SK-N-SH (cell line): ENCODE measurements at regions not wholly inside any gene's neighbourhood (a gene's known extent, or its start where the extent isn't known, plus 50 kb on each side); places are given as distances from the start of the nearest gene placed in this dataset.

ENCODE experiments used
- CTCF ChIA-PET: fragments of 300-600, 350-600 bp; formaldehyde crosslinking; extraction: SDS; loops from one replicate; lab custom pipeline; 2021; lab: Yijun Ruan, JAX
- POLR2A ChIA-PET: fragments of 350-600 bp; sonication (Branson Sonifier 250); formaldehyde crosslinking; extraction: SDS; loops from one replicate; lab custom pipeline; 2020; ENCODE audit warnings: antibody characterized with exemption, inconsistent platforms; lab: Yijun Ruan, JAX
- DNase-seq: peaks from one replicate; pipeline ENCODE4 v3.0.0; 2012
- H2AFZ ChIP-seq: fragments of 200-600 bp; sonication (generic); 2 replicates; pipeline ENCODE4 v1.8.1; 2016; ENCODE audit warnings: antibody characterized with exemption, mild to moderate bottlenecking, low read depth
- H3F3A ChIP-seq: fragments of 200-600 bp; sonication (generic); replicated peaks from 2 replicates; pipeline ENCODE3; 2016; ENCODE audit warnings: antibody characterized with exemption, mild to moderate bottlenecking; ENCODE audit not compliant: insufficient read depth
- H3K27ac ChIP-seq, 2 experiments: fragments of 200-500 bp in 1 of 2; fragments of 200-600 bp in 1 of 2; sonication (Bioruptor generic) in 1 of 2; sonication (generic), shearing (Covaris generic) in 1 of 2; 2 replicates each; pipeline versions ENCODE4 v1.5.1 to v1.6.1; 2014 to 2016; ENCODE audit warnings: low read depth in 2 of 2, inconsistent platforms in 1 of 2, low read length in 1 of 2, mild to moderate bottlenecking in 1 of 2, mixed read lengths in 1 of 2
- H3K27me3 ChIP-seq: fragments of 200-600 bp; sonication (generic), shearing (Covaris generic); 2 replicates; pipeline ENCODE4 v1.6.1; 2016; ENCODE audit warnings: mixed run types; ENCODE audit not compliant: insufficient read depth
- H3K36me3 ChIP-seq, 2 experiments: fragments of 200-500 bp in 1 of 2; fragments of 200-600 bp in 1 of 2; sonication (Bioruptor generic) in 1 of 2; sonication (generic) in 1 of 2; replicated peaks in 1 of 2; 2 replicates each; pipeline versions ENCODE3 to v1.5.1; 2014 to 2016; ENCODE audit warnings: low read length in 1 of 2, mild to moderate bottlenecking in 1 of 2; ENCODE audit not compliant: insufficient read depth in 2 of 2, control insufficient read depth in 1 of 2
- H3K4me1 ChIP-seq, 2 experiments: fragments of 200-500 bp in 1 of 2; fragments of 200-600 bp in 1 of 2; sonication (Bioruptor generic) in 1 of 2; sonication (generic), shearing (Covaris generic) in 1 of 2; 2 replicates each; pipeline versions ENCODE4 v1.5.1 to v1.6.1; 2014 to 2016; ENCODE audit warnings: low read depth in 1 of 2, low read length in 1 of 2, mixed run types in 1 of 2; ENCODE audit not compliant: insufficient read depth in 2 of 2, control insufficient read depth in 1 of 2
- H3K4me2 ChIP-seq: fragments of 200-600 bp; sonication (generic), shearing (Covaris generic); 2 replicates; pipeline ENCODE4 v1.6.1; 2017; ENCODE audit warnings: mixed run types
- H3K4me3 ChIP-seq, 2 experiments: fragments of 200-500 bp in 1 of 2; fragments of 200-600 bp in 1 of 2; sonication (Bioruptor generic) in 1 of 2; sonication (generic), shearing (Covaris generic) in 1 of 2; 2 replicates each; pipeline versions ENCODE4 v1.5.1 to v1.8.1; 2014 to 2016; ENCODE audit warnings: low read depth in 2 of 2, inconsistent platforms in 1 of 2, low read length in 1 of 2, mild to moderate bottlenecking in 1 of 2, mixed read lengths in 1 of 2, moderate library complexity in 1 of 2
- H3K79me2 ChIP-seq: fragments of 200-600 bp; sonication (generic); 2 replicates; pipeline ENCODE4 v1.8.1; 2017; ENCODE audit warnings: mild to moderate bottlenecking; ENCODE audit not compliant: insufficient read depth
- H3K9ac ChIP-seq: fragments of 200-600 bp; sonication (generic); 2 replicates; pipeline ENCODE4 v1.6.1; 2017; ENCODE audit warnings: mixed run types
- H3K9me2 ChIP-seq: fragments of 200-600 bp; sonication (generic); 2 replicates; pipeline ENCODE4 v1.6.1; 2017; ENCODE audit warnings: mixed run types
- H3K9me3 ChIP-seq: fragments of 200-600 bp; sonication (generic); 2 replicates; pipeline ENCODE4 v1.6.1; 2017; ENCODE audit warnings: mixed run types, mild to moderate bottlenecking, moderate library complexity
- H4K20me1 ChIP-seq: fragments of 200-600 bp; sonication (generic); 2 replicates; pipeline ENCODE4 v1.6.1; 2017; ENCODE audit warnings: mild to moderate bottlenecking, mixed run types; ENCODE audit not compliant: insufficient read depth
- CHD2 ChIP-seq: fragments of 150-350 bp; IDR thresholded peaks from 2 replicates; pipeline ENCODE4 v1.6.1; 2018; ENCODE audit warnings: low read length; ENCODE audit not compliant: partially characterized antibody
- ELF1 ChIP-seq: IDR thresholded peaks from 2 replicates; pipeline ENCODE4 v1.4.0; 2012
- EP300 ChIP-seq, 2 experiments: IDR thresholded peaks; 2 replicates each; pipeline versions ENCODE4 v1.4.0 to v1.6.1; 2012; ENCODE audit warnings: borderline replicate concordance in 1 of 2, low read depth in 1 of 2, low read length in 1 of 2
- FOSL2 ChIP-seq: IDR thresholded peaks from 2 replicates; pipeline ENCODE4 v1.4.0; 2012; ENCODE audit warnings: low read depth, mild to moderate bottlenecking, moderate library complexity, borderline replicate concordance
- FOXM1 ChIP-seq: IDR thresholded peaks from 2 replicates; pipeline ENCODE4 v1.4.0; 2012; ENCODE audit warnings: low read depth, mild to moderate bottlenecking
- GATA2 ChIP-seq: sonication (generic); formaldehyde crosslinking; IDR thresholded peaks from 2 replicates; pipeline ENCODE4 v1.5.0; 2020; ENCODE audit warnings: mild to moderate bottlenecking, missing genetic modification reagents
- MEF2A ChIP-seq: IDR thresholded peaks from 2 replicates; pipeline ENCODE4 v1.4.0; 2012; ENCODE audit warnings: low read depth, borderline replicate concordance
- NFIC ChIP-seq: IDR thresholded peaks from 2 replicates; pipeline ENCODE4 v1.4.0; 2012; ENCODE audit warnings: borderline replicate concordance
- RCOR1 ChIP-seq: fragments of 150-350 bp; IDR thresholded peaks from 2 replicates; pipeline ENCODE4 v1.6.1; 2017; ENCODE audit warnings: antibody characterized with exemption, low read length
- RFX5 ChIP-seq: IDR thresholded peaks from 2 replicates; pipeline ENCODE4 v1.6.1; 2012; ENCODE audit warnings: mild to moderate bottlenecking, improper control_type of control experiment, low read length
- SIN3A ChIP-seq: IDR thresholded peaks from 2 replicates; pipeline ENCODE4 v1.6.1; 2012; ENCODE audit warnings: low read depth, mild to moderate bottlenecking, low read length, moderate library complexity, borderline replicate concordance
- SMC3 ChIP-seq: IDR thresholded peaks from 2 replicates; pipeline ENCODE4 v1.6.1; 2012; ENCODE audit warnings: low read depth, low read length, improper control_type of control experiment
- TAF1 ChIP-seq: IDR thresholded peaks from 2 replicates; pipeline ENCODE4 v1.6.1; 2012; ENCODE audit warnings: low read depth, mild to moderate bottlenecking, low read length, moderate library complexity, borderline replicate concordance
- TCF12 ChIP-seq: IDR thresholded peaks from 2 replicates; pipeline ENCODE4 v1.4.0; 2012
- TEAD4 ChIP-seq: IDR thresholded peaks from 2 replicates; pipeline ENCODE4 v1.4.0; 2012; ENCODE audit warnings: mild to moderate bottlenecking, borderline replicate concordance; ENCODE audit not compliant: insufficient read depth
- YY1 ChIP-seq: IDR thresholded peaks from 2 replicates; pipeline ENCODE4 v1.4.0; 2012; ENCODE audit warnings: low read depth, mild to moderate bottlenecking
- WGBS: methylation state at CpG from one replicate; pipeline ENCODE4 v1.1.6; 2017; ENCODE audit warnings: low lambda C conversion rate; 5-methylcytosine and 5-hydroxymethylcytosine counted together
- TF ChIP-seq, protein P1 (sequence below): fragments of 150-350 bp; IDR thresholded peaks from 2 replicates; pipeline ENCODE4 v1.6.1; 2016; ENCODE audit warnings: mild to moderate bottlenecking, low read depth, low read length
- TF ChIP-seq, protein P2 (sequence below): IDR thresholded peaks from 2 replicates; pipeline ENCODE4 v1.4.0; 2012; ENCODE audit warnings: low read depth
- TF ChIP-seq, protein P3 (sequence below): IDR thresholded peaks from 2 replicates; pipeline ENCODE4 v1.4.0; 2012; ENCODE audit warnings: low read depth, borderline replicate concordance

DNA sequence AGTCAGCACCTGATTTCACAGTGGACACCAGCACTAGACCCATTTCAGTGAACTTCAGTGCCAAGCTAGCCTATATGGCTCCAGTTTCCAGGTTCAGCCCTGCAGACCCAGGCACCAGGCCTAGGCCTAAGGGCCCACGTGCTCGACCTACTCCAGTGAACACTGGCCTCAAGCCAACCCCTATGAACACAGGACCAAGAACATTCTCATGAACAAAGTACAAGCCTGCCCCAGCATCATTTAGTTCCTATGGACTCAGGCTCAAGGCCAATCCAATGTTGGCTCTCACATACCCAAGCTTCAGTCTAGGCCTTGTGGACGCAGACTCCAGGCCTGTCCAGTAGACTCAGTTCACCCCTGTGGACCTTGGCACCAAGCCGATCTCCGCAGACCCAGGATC lies 385.5 kb downstream of the DHX35 start:
- ChIA-PET POLR2A (no interaction called here), CTCF (no interaction called here)
- Histone ChIP-seq H3K27ac (no peak overlapping the region), H4K20me1 (no peaks in the 10 kb centered on the region), H3K36me3 (no peaks in the 10 kb centered on the region), H3K9ac (no peak overlapping the region), H2AFZ (no peak overlapping the region), H3K9me2 (no peaks in the 10 kb centered on the region), H3F3A (no peaks in the 10 kb centered on the region), H3K27me3 (no peaks in the 10 kb centered on the region), H3K4me1 (no peaks in the 10 kb centered on the region), H3K4me2 (no peak overlapping the region), H3K79me2 (no peaks in the 10 kb centered on the region), H3K9me3 (no peaks in the 10 kb centered on the region; the same call in 1 of the 2 replicates), H3K4me3 (no peak overlapping the region)
- TF ChIP-seq GATA2 (no peak), FOSL2 (no peak), RFX5 (no peak), EP300 (IDR thresholded peaks at IDR 0.05; ENCODE audit: borderline replicate concordance in 1 of 2, low read depth in 1 of 2, low read length in 1 of 2) (no peak), SIN3A (no peak), YY1 (no peak), CHD2 (no peak), MEF2A (no peak)
- WGBS: 58% methylated on average over 3 of the region's 5 CpGs
- no peak for DNase-seq

DNA sequence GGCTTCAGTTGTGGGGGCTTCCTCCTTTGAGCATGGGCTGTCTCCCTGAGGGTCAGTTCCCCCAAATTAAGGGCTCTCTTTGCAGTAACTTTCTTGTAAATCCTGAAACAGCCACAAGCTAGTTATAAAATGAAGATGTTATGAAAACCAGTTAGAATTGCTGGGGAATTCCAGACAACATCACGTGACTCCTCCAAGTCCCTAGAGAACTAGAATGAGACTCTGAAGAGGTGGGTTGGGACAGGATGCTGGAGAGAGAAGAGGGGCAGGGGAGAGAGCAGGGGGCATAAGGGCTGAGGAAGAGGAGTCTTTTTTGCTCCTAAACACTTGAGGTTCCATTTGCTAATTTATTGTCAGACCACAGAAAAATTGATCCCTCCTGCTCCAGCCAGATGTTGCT lies 380.3 kb downstream of the DHX35 start:
- H3K9me3 ChIP-seq: no peaks in the 10 kb centered on the region
- DNase-seq: no peak
- no peaks in the 10 kb centered on the region for H3K27me3 ChIP-seq
- H3K4me3 ChIP-seq: no peak overlapping the region
- no peaks in the 10 kb centered on the region for H3K36me3 ChIP-seq
- no peak overlapping the region for H3K27ac ChIP-seq
- no peak overlapping the region for H2AFZ ChIP-seq
- no peak overlapping the region for H3K4me2 ChIP-seq
- POLR2A ChIA-PET: no interaction called here
- CTCF ChIA-PET: no interaction called here
- H3K9ac ChIP-seq: no peak overlapping the region
- TF ChIP-seq, protein P1, sequence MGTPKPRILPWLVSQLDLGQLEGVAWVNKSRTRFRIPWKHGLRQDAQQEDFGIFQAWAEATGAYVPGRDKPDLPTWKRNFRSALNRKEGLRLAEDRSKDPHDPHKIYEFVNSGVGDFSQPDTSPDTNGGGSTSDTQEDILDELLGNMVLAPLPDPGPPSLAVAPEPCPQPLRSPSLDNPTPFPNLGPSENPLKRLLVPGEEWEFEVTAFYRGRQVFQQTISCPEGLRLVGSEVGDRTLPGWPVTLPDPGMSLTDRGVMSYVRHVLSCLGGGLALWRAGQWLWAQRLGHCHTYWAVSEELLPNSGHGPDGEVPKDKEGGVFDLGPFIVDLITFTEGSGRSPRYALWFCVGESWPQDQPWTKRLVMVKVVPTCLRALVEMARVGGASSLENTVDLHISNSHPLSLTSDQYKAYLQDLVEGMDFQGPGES: no peak
- TF ChIP-seq TAF1: no peak
- TF ChIP-seq NFIC: no peak
- TF ChIP-seq FOXM1: no peak
- TF ChIP-seq YY1: no peak
- no peak for TF ChIP-seq RCOR1
- TF ChIP-seq, protein P2, sequence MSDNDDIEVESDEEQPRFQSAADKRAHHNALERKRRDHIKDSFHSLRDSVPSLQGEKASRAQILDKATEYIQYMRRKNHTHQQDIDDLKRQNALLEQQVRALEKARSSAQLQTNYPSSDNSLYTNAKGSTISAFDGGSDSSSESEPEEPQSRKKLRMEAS: no peak
- TF ChIP-seq TEAD4: no peak
- TF ChIP-seq SMC3: no peak
- TF ChIP-seq EP300 (IDR thresholded peaks at IDR 0.05; ENCODE audit: borderline replicate concordance in 1 of 2, low read depth in 1 of 2, low read length in 1 of 2): no peak
- TF ChIP-seq TCF12: no peak
- TF ChIP-seq, protein P3, sequence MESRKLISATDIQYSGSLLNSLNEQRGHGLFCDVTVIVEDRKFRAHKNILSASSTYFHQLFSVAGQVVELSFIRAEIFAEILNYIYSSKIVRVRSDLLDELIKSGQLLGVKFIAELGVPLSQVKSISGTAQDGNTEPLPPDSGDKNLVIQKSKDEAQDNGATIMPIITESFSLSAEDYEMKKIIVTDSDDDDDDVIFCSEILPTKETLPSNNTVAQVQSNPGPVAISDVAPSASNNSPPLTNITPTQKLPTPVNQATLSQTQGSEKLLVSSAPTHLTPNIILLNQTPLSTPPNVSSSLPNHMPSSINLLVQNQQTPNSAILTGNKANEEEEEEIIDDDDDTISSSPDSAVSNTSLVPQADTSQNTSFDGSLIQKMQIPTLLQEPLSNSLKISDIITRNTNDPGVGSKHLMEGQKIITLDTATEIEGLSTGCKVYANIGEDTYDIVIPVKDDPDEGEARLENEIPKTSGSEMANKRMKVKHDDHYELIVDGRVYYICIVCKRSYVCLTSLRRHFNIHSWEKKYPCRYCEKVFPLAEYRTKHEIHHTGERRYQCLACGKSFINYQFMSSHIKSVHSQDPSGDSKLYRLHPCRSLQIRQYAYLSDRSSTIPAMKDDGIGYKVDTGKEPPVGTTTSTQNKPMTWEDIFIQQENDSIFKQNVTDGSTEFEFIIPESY: no peak
- no peak for TF ChIP-seq FOSL2
- no peak for TF ChIP-seq ELF1
- no peaks in the 10 kb centered on the region for H3K4me1 ChIP-seq
- no peaks in the 10 kb centered on the region for H4K20me1 ChIP-seq
- no peaks in the 10 kb centered on the region for H3K79me2 ChIP-seq
- WGBS: 17% methylated on average over 1 of the region's 1 CpG
- no peaks in the 10 kb centered on the region for H3K9me2 ChIP-seq
- H3F3A ChIP-seq: no peaks in the 10 kb centered on the region
